Pancreas (tissue), 10 donors: ENCODE measurements at regions not wholly inside any gene's neighbourhood (a gene's known extent, or its start where the extent isn't known, plus 50 kb on each side); places are given as distances from the start of the nearest gene placed in this dataset.

ENCODE experiments used
- ATAC-seq, 4 donors: fragments of 200-7000 bp; cut with Tn5 transposase; one replicate each; pipeline versions ENCODE4 v1.8.0 to v1.9.1; 2020; ENCODE audit warnings: mild to moderate bottlenecking in 4 of 4, moderate library complexity in 4 of 4
- DNase-seq, 6 donors: peaks; one replicate each; pipeline ENCODE4 v3.0.0-alpha.2; 2020
- FAIRE-seq: peaks from 2 replicates; lab custom pipeline; 2012; peaks lifted over from hg19 to GRCh38; lab: Jason Lieb, UNC
- H3K27ac ChIP-seq, 4 donors: fragments of 200-600 bp; sonication (generic); 1 replicate in 3 of 4; 2 replicates in 1 of 4; pipeline versions ENCODE4 v1.5.0 to v1.8.0; 2020
- H3K27me3 ChIP-seq, 4 donors: fragments of 200-600 bp; one replicate each; pipeline ENCODE4 v1.8.0; 2021
- H3K36me3 ChIP-seq, 3 donors: fragments of 200-600 bp; sonication (generic) in 1 of 3; one replicate each; pipeline versions ENCODE4 v1.5.0 to v1.8.0; 2020 to 2021
- H3K4me1 ChIP-seq, 3 donors: fragments of 200-600 bp; one replicate each; pipeline ENCODE4 v1.8.0; 2021
- H3K4me3 ChIP-seq, 4 donors: fragments of 200-600 bp; sonication (generic) in 2 of 4; one replicate each; pipeline versions ENCODE4 v1.5.0 to v1.8.0; 2020 to 2021
- H3K9me3 ChIP-seq, 4 donors: fragments of 200-600 bp; one replicate each; pipeline ENCODE4 v1.8.0; 2021
- WGBS, 2 donors: extraction: QIAGEN DNeasy Blood & Tissue Kit; methylation state at CpG; one replicate each; pipeline ENCODE4 v1.1.7; 2013; 5-methylcytosine and 5-hydroxymethylcytosine counted together
- intact Hi-C, 3 donors: fragments of 100-400 bp; cut with DNase I; formaldehyde crosslinking; loops; one replicate each; pipeline versions ENCODE4 v1.11.1 to v1.14.2; 2022
- TF ChIP-seq, protein P1 (sequence below), 4 donors: fragments of 200-600 bp; sonication (generic) in 3 of 4; IDR thresholded peaks; one replicate each; pipeline versions ENCODE4 v1.5.0 to v1.8.0; 2021; ENCODE audit warnings: antibody characterized with exemption in 4 of 4
- donor health status: healthy with polysubstance abuse.
- donor health status: DM: no; HTN: no; CAD: no; lungs with moderate emphysema.
- donor health status: DM: no; HTN: no; CAD: no.
- donor health status: control.
- donor health status: control.
- donor health status: Bipolar disorder and iron deficiency.
- donor health status: DM: yes; HTN: yes; CAD: no.
- donor health status: DM: no; HTN: no; CAD: no.
- donor health status: DM: no; HTN: no; CAD: no.
- donor health status: DM: yes; HTN: yes; CAD: no.

DNA sequence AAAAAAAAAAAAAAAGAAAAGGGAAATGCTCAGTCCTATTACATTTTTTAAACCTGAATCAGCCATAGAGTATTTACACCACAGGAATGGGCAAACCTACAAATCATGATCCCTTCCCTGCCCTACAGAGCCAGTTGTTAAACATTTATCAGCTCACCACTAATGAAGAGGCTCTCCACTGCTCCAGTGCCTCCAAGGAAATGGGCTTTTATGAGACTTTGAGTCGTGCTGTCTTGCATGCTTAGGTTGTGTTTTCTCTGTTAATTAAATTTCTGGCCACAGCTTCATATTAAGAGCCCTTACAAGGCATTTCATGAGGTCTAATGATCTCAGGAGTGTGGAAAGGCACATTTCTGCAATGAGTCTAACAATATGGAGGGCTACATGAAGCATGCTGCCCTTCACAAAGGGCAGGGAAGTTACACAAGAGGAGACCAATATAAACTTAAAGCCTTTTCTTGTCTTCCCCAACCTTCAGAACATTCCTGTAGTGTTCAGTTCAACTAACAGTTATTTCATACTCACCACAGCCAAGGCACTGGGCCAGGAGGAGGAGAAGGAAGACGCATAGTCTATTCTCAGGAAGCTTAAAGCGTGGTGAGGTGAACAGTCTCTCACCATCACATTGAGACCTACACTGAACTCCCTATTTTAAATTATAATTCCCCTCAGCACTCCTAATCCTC, 140.1 kb upstream of the ABCA1 start:
- no peak for FAIRE-seq
- Histone ChIP-seq H3K27me3 (no peaks in the 10 kb centered on the region), H3K4me1 (peaks cover 19 to 31% (median 25%) of the 10 kb centered on the region in 3 donors), H3K9me3 (no peaks in the 10 kb centered on the region), H3K27ac (no peak overlapping the region), H3K36me3 (no peaks in the 10 kb centered on the region), H3K4me3 (no peak overlapping the region)
- 93 to 96% methylated on average over 3 of the region's 3 CpGs for WGBS, 2 donors
- ATAC-seq = no peak
- TF ChIP-seq, protein P1, sequence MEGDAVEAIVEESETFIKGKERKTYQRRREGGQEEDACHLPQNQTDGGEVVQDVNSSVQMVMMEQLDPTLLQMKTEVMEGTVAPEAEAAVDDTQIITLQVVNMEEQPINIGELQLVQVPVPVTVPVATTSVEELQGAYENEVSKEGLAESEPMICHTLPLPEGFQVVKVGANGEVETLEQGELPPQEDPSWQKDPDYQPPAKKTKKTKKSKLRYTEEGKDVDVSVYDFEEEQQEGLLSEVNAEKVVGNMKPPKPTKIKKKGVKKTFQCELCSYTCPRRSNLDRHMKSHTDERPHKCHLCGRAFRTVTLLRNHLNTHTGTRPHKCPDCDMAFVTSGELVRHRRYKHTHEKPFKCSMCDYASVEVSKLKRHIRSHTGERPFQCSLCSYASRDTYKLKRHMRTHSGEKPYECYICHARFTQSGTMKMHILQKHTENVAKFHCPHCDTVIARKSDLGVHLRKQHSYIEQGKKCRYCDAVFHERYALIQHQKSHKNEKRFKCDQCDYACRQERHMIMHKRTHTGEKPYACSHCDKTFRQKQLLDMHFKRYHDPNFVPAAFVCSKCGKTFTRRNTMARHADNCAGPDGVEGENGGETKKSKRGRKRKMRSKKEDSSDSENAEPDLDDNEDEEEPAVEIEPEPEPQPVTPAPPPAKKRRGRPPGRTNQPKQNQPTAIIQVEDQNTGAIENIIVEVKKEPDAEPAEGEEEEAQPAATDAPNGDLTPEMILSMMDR (IDR thresholded peaks at IDR 0.05) = no peak
- intact Hi-C loops = loop anchor here in 1 of 3 donors (10.0 kb wide), 1 partner anchor 73 kb away; no protein-coding TSS in a partner anchor
- no peak for DNase-seq

DNA sequence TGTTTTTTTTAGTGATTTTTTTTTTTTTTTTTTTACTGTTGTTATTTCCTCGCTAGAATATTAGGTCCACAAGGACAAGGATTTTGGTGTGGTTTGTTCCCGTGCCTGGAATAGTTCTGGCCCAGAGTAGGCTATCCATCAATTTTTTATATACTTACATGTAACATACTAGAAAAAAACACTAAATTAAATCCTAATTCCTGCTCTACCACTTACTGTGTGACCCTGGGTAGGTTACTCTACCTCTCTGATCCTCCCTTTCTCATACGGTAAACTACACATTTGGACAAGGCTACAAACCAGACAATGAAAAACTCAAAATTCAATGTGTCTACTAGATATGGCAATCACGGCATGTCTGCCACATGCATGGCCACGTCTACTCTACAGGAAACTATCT, 141.3 kb upstream of the ABCA1 start:
- Histone ChIP-seq H3K4me3 (no peak overlapping the region), H3K27ac (no peak overlapping the region), H3K36me3 (no peaks in the 10 kb centered on the region), H3K27me3 (no peaks in the 10 kb centered on the region), H3K9me3 (no peaks in the 10 kb centered on the region), H3K4me1 (peaks cover 13 to 22% (median 17%) of the 10 kb centered on the region in 3 donors)
- WGBS, 2 donors = 82 to 88% methylated on average over 5 of the region's 5 CpGs
- FAIRE-seq (no peak), ATAC-seq (no peak), DNase-seq (no peak)
- intact Hi-C loops = loop anchor here in 1 of 3 donors (10.0 kb wide), 1 partner anchor 74 kb away; no protein-coding TSS in a partner anchor
- TF ChIP-seq, protein P1 (IDR thresholded peaks at IDR 0.05) = no peak

DNA sequence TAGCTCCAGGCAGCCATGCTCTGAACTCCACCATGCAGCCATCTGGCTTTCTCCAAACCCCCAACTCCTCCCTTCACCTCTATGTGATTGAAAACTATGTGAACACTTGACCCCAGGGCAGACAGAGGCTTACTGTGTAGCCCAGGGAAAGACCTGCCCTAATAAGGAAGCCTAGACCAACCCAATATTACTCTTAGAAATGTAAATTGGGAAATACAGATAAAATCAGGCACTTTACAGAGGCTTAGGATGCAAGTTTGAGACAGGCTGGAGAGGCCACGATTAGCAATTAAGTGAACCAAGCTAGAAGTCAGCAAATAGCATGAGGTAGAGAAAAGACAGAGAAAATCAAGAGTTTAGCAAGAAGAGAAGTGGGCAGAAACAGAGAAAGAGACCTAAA, 141.7 kb upstream of the ABCA1 start:
- intact Hi-C loops = loop anchor here in 1 of 3 donors (10.0 kb wide), 1 partner anchor 75 kb away; no protein-coding TSS in a partner anchor
- TF ChIP-seq, protein P1 (IDR thresholded peaks at IDR 0.05) = no peak
- peaks cover 9 to 18% (median 12%) of the 10 kb centered on the region in 3 donors for H3K4me1 ChIP-seq
- no peak overlapping the region for H3K27ac ChIP-seq
- ATAC-seq (no peak), FAIRE-seq (no peak), DNase-seq (no peak)
- no peaks in the 10 kb centered on the region for H3K36me3 ChIP-seq
- H3K4me3 ChIP-seq = no peak overlapping the region
- WGBS, 2 donors = 49 to 54% methylated on average over 1 of the region's 1 CpG
- no peaks in the 10 kb centered on the region for H3K9me3 ChIP-seq
- H3K27me3 ChIP-seq = no peaks in the 10 kb centered on the region

DNA sequence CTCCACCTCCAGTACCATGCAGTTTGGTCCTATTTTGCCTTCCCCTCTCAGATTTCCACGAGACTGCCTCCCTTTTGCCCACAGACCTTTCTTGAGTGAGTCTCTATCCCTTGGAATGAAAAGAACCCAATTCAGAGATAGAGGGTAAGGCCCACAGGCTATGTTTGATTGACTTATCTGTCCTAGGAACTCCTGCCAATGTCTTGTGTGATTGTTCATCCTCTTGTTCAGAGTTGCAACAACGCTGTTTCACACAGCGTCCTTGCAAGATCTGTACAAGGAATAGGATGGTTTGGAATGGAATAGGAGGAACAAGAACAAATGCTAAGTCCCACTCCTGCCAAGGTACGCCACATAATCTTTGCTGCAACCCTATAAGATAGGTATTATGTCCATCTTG, 142.2 kb upstream of the ABCA1 start:
- peaks cover 4 to 13% (median 8%) of the 10 kb centered on the region in 3 donors for H3K4me1 ChIP-seq
- 90 to 96% methylated on average over 4 of the region's 4 CpGs for WGBS, 2 donors
- FAIRE-seq = no peak
- intact Hi-C loops = no loop called here
- H3K27ac ChIP-seq = no peak overlapping the region
- TF ChIP-seq, protein P1 (IDR thresholded peaks at IDR 0.05) = no peak
- no peak for DNase-seq
- no peaks in the 10 kb centered on the region for H3K9me3 ChIP-seq
- H3K27me3 ChIP-seq = no peaks in the 10 kb centered on the region
- H3K4me3 ChIP-seq = no peak overlapping the region
- no peaks in the 10 kb centered on the region for H3K36me3 ChIP-seq
- ATAC-seq = no peak

DNA sequence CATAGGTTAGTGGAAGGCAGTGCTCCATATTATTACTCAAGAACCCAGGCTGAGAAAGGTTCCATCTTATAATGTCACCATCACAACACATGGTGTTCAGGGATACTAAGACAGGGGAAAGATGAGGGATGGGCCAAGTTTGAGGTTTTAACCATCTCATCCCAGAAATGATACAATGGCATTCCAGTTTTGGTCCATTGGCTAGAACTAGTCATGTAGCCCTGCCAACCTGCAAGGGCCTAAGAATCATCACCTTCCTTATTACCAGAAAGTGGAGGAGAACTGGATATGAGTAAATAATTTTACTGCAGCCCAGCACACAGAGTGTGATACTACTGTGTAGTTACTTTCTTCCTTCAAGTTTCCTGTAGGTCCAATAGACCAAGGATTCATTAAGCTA, 144.5 kb upstream of the ABCA1 start:
- no peaks in the 10 kb centered on the region for H3K36me3 ChIP-seq
- no peaks in the 10 kb centered on the region for H3K4me1 ChIP-seq
- no peaks in the 10 kb centered on the region for H3K9me3 ChIP-seq
- intact Hi-C loops = no loop called here
- no peak overlapping the region for H3K4me3 ChIP-seq
- TF ChIP-seq, protein P1 (IDR thresholded peaks at IDR 0.05) = no peak
- H3K27me3 ChIP-seq = no peaks in the 10 kb centered on the region
- DNase-seq (no peak), FAIRE-seq (no peak), ATAC-seq (no peak)
- no peak overlapping the region for H3K27ac ChIP-seq
